Peyer's patch (tissue), 4 donors: ENCODE measurements at regions not wholly inside any gene's neighbourhood (a gene's known extent, or its start where the extent isn't known, plus 50 kb on each side); places are given as distances from the start of the nearest gene placed in this dataset.

Experiments used
- POLR2A ChIP-seq, 2 donors: fragments of 450-650 bp; IDR thresholded peaks; one replicate each; pipeline ENCODE4 v1.5.1; 2017; ENCODE audit warnings: antibody characterized with exemption in 2 of 2, mild to moderate bottlenecking in 2 of 2, moderate library complexity in 2 of 2
- TF ChIP-seq, protein P1 (sequence below), 6 experiments: fragments of 450-650 bp in 4 of 6; fragments of 200-600 bp in 2 of 6; sonication (generic) in 1 of 6; IDR thresholded peaks; one replicate each; pipeline ENCODE4 v1.5.1; 2017 to 2019; ENCODE audit warnings: antibody characterized with exemption in 6 of 6, mild to moderate bottlenecking in 3 of 6, moderate library complexity in 1 of 6

- TF ChIP-seq, protein P1, sequence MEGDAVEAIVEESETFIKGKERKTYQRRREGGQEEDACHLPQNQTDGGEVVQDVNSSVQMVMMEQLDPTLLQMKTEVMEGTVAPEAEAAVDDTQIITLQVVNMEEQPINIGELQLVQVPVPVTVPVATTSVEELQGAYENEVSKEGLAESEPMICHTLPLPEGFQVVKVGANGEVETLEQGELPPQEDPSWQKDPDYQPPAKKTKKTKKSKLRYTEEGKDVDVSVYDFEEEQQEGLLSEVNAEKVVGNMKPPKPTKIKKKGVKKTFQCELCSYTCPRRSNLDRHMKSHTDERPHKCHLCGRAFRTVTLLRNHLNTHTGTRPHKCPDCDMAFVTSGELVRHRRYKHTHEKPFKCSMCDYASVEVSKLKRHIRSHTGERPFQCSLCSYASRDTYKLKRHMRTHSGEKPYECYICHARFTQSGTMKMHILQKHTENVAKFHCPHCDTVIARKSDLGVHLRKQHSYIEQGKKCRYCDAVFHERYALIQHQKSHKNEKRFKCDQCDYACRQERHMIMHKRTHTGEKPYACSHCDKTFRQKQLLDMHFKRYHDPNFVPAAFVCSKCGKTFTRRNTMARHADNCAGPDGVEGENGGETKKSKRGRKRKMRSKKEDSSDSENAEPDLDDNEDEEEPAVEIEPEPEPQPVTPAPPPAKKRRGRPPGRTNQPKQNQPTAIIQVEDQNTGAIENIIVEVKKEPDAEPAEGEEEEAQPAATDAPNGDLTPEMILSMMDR (IDR thresholded peaks at IDR 0.05): no peak
- TF ChIP-seq POLR2A (IDR thresholded peaks at IDR 0.05): no peak
Observed at GRCh38 chr12:87608321-87608720, 420.9 kb downstream of the C12orf50 start.
